ENCODE measurements at regions not wholly inside any gene's neighbourhood (a gene's known extent, or its start where the extent isn't known, plus 50 kb on each side); places are given as distances from the start of the nearest gene placed in this dataset.

- DNase-seq (no peak), ATAC-seq (no peak)
- no peak overlapping the region for H3K27ac Mint-ChIP-seq
- peaks cover 2% of the 10 kb centered on the region for H3K36me3 Mint-ChIP-seq (ENCODE audit: low read depth)
- no peaks in the 10 kb centered on the region for H3K9me3 ChIP-seq (ENCODE audit: control insufficient read depth, low read length, poor library complexity, severe bottlenecking)
- H3K27me3 Mint-ChIP-seq = peaks cover 24% of the 10 kb centered on the region
- H3K4me1 Mint-ChIP-seq = no peaks in the 10 kb centered on the region
- H3K4me3 Mint-ChIP-seq = no peak overlapping the region
Observed at GRCh38 chr16:58832386-58832895, 98.3 kb upstream of the GOT2 start.

GRCh38 chr16:58831386-58831785 is 97.3 kb upstream of the GOT2 start:
- H3K27ac Mint-ChIP-seq = no peak overlapping the region
- peaks cover 2% of the 10 kb centered on the region for H3K36me3 Mint-ChIP-seq (ENCODE audit: low read depth)
- DNase-seq (no peak), ATAC-seq (no peak)
- no peak overlapping the region for H3K4me3 Mint-ChIP-seq
- H3K9me3 ChIP-seq (ENCODE audit: control insufficient read depth, low read length, poor library complexity, severe bottlenecking) = no peaks in the 10 kb centered on the region
- H3K27me3 Mint-ChIP-seq = peaks cover 25% of the 10 kb centered on the region
- no peaks in the 10 kb centered on the region for H3K4me1 Mint-ChIP-seq

- ATAC-seq (no peak), DNase-seq (no peak)
- no peaks in the 10 kb centered on the region for H3K4me1 Mint-ChIP-seq
- H3K4me3 Mint-ChIP-seq = no peak overlapping the region
- peaks cover 28% of the 10 kb centered on the region for H3K27me3 Mint-ChIP-seq
- H3K27ac Mint-ChIP-seq = no peak overlapping the region
- H3K9me3 ChIP-seq (ENCODE audit: control insufficient read depth, low read length, poor library complexity, severe bottlenecking) = no peaks in the 10 kb centered on the region
- H3K36me3 Mint-ChIP-seq (ENCODE audit: low read depth) = no peaks in the 10 kb centered on the region
Observed at GRCh38 chr16:58828901-58829545, 94.9 kb upstream of the GOT2 start.

GRCh38 chr16:58824201-58824600 is 90.1 kb upstream of the GOT2 start:
- no peaks in the 10 kb centered on the region for H3K4me1 Mint-ChIP-seq
- no peak overlapping the region for H3K27ac Mint-ChIP-seq
- no peak overlapping the region for H3K4me3 Mint-ChIP-seq
- no peaks in the 10 kb centered on the region for H3K36me3 Mint-ChIP-seq (ENCODE audit: low read depth)
- H3K27me3 Mint-ChIP-seq = peaks cover 27% of the 10 kb centered on the region
- no peaks in the 10 kb centered on the region for H3K9me3 ChIP-seq (ENCODE audit: control insufficient read depth, low read length, poor library complexity, severe bottlenecking)
- no peak for DNase-seq
- no peak for ATAC-seq

GRCh38 chr16:58821886-58822285 is 87.8 kb upstream of the GOT2 start:
- Mint-ChIP-seq H3K27ac (no peak overlapping the region), H3K4me3 (no peak overlapping the region), H3K36me3 (ENCODE audit: low read depth) (no peaks in the 10 kb centered on the region), H3K27me3 (peaks cover 30% of the 10 kb centered on the region), H3K4me1 (no peaks in the 10 kb centered on the region)
- no peak for DNase-seq
- no peak for ATAC-seq
- H3K9me3 ChIP-seq (ENCODE audit: control insufficient read depth, low read length, poor library complexity, severe bottlenecking) = no peaks in the 10 kb centered on the region

- ATAC-seq (no peak), DNase-seq (no peak)
- no peaks in the 10 kb centered on the region for H3K36me3 Mint-ChIP-seq (ENCODE audit: low read depth)
- no peak overlapping the region for H3K4me3 Mint-ChIP-seq
- no peaks in the 10 kb centered on the region for H3K4me1 Mint-ChIP-seq
- H3K27ac Mint-ChIP-seq = no peak overlapping the region
- H3K27me3 Mint-ChIP-seq = peaks cover 23% of the 10 kb centered on the region
- no peaks in the 10 kb centered on the region for H3K9me3 ChIP-seq (ENCODE audit: control insufficient read depth, low read length, poor library complexity, severe bottlenecking)
Observed at GRCh38 chr16:58820411-58820810, 86.3 kb upstream of the GOT2 start.

- no peak for ATAC-seq
- Mint-ChIP-seq H3K4me3 (peak overlapping the region; percentile 45), H3K36me3 (ENCODE audit: low read depth) (no peaks in the 10 kb centered on the region), H3K27ac (no peak overlapping the region), H3K27me3 (peaks cover 35% of the 10 kb centered on the region), H3K4me1 (peaks cover 4% of the 10 kb centered on the region)
- no peak for DNase-seq
- H3K9me3 ChIP-seq (ENCODE audit: control insufficient read depth, low read length, poor library complexity, severe bottlenecking) = no peaks in the 10 kb centered on the region
Observed at GRCh38 chr16:58815181-58815888, 81.2 kb upstream of the GOT2 start.

GRCh38 chr16:58814348-58814801 is 80.3 kb upstream of the GOT2 start:
- H3K9me3 ChIP-seq (ENCODE audit: control insufficient read depth, low read length, poor library complexity, severe bottlenecking) = no peaks in the 10 kb centered on the region
- Mint-ChIP-seq H3K36me3 (ENCODE audit: low read depth) (no peaks in the 10 kb centered on the region), H3K27me3 (peaks cover 33% of the 10 kb centered on the region), H3K27ac (peak overlapping the region; percentile 24), H3K4me1 (peaks cover 4% of the 10 kb centered on the region), H3K4me3 (peak overlapping the region; percentile 57)
- DNase-seq = peak in 2 of 3 donors; percentile 5 to 13
- ATAC-seq = peak; percentile 65

GRCh38 chr16:58809213-58809612 is 75.1 kb upstream of the GOT2 start:
- no peak overlapping the region for H3K27ac Mint-ChIP-seq
- no peaks in the 10 kb centered on the region for H3K4me1 Mint-ChIP-seq
- H3K9me3 ChIP-seq (ENCODE audit: control insufficient read depth, low read length, poor library complexity, severe bottlenecking) = no peaks in the 10 kb centered on the region
- H3K36me3 Mint-ChIP-seq (ENCODE audit: low read depth) = no peaks in the 10 kb centered on the region
- DNase-seq (no peak), ATAC-seq (no peak)
- H3K27me3 Mint-ChIP-seq = peaks cover 29% of the 10 kb centered on the region
- no peak overlapping the region for H3K4me3 Mint-ChIP-seq

- Mint-ChIP-seq H3K4me3 (no peak overlapping the region), H3K27me3 (peaks cover 27% of the 10 kb centered on the region), H3K36me3 (ENCODE audit: low read depth) (no peaks in the 10 kb centered on the region), H3K27ac (no peak overlapping the region), H3K4me1 (no peaks in the 10 kb centered on the region)
- no peak for DNase-seq
- ATAC-seq = no peak
- H3K9me3 ChIP-seq (ENCODE audit: control insufficient read depth, low read length, poor library complexity, severe bottlenecking) = no peaks in the 10 kb centered on the region
Observed at GRCh38 chr16:58807276-58807675, 73.2 kb upstream of the GOT2 start.

GRCh38 chr16:58801838-58802237 is 67.7 kb upstream of the GOT2 start:
- no peaks in the 10 kb centered on the region for H3K36me3 Mint-ChIP-seq (ENCODE audit: low read depth)
- H3K9me3 ChIP-seq (ENCODE audit: control insufficient read depth, low read length, poor library complexity, severe bottlenecking) = no peaks in the 10 kb centered on the region
- DNase-seq = no peak
- H3K4me1 Mint-ChIP-seq = no peaks in the 10 kb centered on the region
- H3K27me3 Mint-ChIP-seq = peaks cover 6% of the 10 kb centered on the region
- H3K4me3 Mint-ChIP-seq = no peak overlapping the region
- ATAC-seq = no peak
- H3K27ac Mint-ChIP-seq = no peak overlapping the region

- Mint-ChIP-seq H3K4me3 (no peak overlapping the region), H3K27me3 (peaks cover 33% of the 10 kb centered on the region), H3K36me3 (ENCODE audit: low read depth) (no peaks in the 10 kb centered on the region), H3K27ac (no peak overlapping the region), H3K4me1 (no peaks in the 10 kb centered on the region)
- H3K9me3 ChIP-seq (ENCODE audit: control insufficient read depth, low read length, poor library complexity, severe bottlenecking) = no peaks in the 10 kb centered on the region
- ATAC-seq = no peak
- DNase-seq = no peak
Observed at GRCh38 chr16:58797137-58797801, 63.2 kb upstream of the GOT2 start.

GRCh38 chr16:58793366-58793765 is 59.2 kb upstream of the GOT2 start:
- peaks cover 47% of the 10 kb centered on the region for H3K27me3 Mint-ChIP-seq
- DNase-seq (no peak), ATAC-seq (no peak)
- H3K4me1 Mint-ChIP-seq = no peaks in the 10 kb centered on the region
- H3K4me3 Mint-ChIP-seq = no peak overlapping the region
- H3K9me3 ChIP-seq (ENCODE audit: control insufficient read depth, low read length, poor library complexity, severe bottlenecking) = no peaks in the 10 kb centered on the region
- no peaks in the 10 kb centered on the region for H3K36me3 Mint-ChIP-seq (ENCODE audit: low read depth)
- no peak overlapping the region for H3K27ac Mint-ChIP-seq

All from T-helper 17 cell (primary cell).